Fibroblast of the aortic adventitia (primary cell): ENCODE measurements at regions not wholly inside any gene's neighbourhood (a gene's known extent, or its start where the extent isn't known, plus 50 kb on each side); places are given as distances from the start of the nearest gene placed in this dataset.

Experiments
- DNase-seq: peaks from one replicate; pipeline ENCODE4 v3.0.0-alpha.2; 2010; ENCODE audit warnings: low read depth
- H3K4me3 ChIP-seq: 2 replicates; pipeline ENCODE4 v1.5.1; 2011; ENCODE audit warnings: low read depth, mild to moderate bottlenecking, control low read depth, low read length, moderate library complexity
- TF ChIP-seq, protein P1 (sequence below): IDR thresholded peaks from 2 replicates; pipeline ENCODE4 v1.5.1; 2011; ENCODE audit warnings: mild to moderate bottlenecking, low read length, control low read depth, inconsistent platforms; ENCODE audit not compliant: insufficient read depth

DNA sequence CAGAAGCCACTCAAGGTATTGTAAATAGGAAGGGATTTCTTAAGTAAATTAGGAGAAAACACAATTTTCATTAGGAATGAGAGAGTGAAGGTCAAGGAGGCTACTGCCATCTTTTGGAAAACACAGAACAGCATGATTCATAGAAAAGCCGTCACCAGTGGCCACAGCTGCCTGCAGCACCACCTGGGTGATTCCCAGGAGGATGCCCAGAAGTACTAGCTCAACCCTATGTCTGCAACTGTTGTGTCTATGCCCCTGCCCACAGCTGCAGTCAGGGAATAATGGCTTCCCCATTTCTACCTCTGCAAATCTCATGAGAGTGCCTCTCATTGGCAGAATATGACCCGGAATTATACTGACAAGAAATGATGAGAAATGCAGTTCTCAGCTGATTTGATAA is 300.0 kb downstream of the IGSF11 start:
- H3K4me3 ChIP-seq, result no peak overlapping the region
- DNase-seq, result no peak
- TF ChIP-seq, protein P1, sequence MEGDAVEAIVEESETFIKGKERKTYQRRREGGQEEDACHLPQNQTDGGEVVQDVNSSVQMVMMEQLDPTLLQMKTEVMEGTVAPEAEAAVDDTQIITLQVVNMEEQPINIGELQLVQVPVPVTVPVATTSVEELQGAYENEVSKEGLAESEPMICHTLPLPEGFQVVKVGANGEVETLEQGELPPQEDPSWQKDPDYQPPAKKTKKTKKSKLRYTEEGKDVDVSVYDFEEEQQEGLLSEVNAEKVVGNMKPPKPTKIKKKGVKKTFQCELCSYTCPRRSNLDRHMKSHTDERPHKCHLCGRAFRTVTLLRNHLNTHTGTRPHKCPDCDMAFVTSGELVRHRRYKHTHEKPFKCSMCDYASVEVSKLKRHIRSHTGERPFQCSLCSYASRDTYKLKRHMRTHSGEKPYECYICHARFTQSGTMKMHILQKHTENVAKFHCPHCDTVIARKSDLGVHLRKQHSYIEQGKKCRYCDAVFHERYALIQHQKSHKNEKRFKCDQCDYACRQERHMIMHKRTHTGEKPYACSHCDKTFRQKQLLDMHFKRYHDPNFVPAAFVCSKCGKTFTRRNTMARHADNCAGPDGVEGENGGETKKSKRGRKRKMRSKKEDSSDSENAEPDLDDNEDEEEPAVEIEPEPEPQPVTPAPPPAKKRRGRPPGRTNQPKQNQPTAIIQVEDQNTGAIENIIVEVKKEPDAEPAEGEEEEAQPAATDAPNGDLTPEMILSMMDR, result no peak

DNA sequence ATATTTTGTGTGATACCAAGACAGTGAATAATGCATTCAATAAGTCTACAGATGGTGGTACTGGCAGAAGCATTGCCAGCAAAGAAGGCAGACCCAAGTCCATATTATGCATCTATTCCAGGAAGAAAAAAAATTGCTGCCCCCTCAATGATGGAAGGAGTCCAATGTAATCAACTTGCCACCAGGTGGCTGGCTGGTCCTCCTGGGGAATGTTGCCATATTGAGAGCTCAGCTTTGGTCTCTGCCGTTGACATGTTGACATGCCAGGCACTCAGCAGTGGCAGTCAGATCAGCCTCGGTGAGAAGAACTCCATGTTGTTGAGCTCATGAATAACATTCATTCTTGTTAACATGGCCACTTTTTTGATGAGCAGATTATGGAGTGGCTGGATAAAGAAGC is 298.5 kb downstream of the IGSF11 start:
- H3K4me3 ChIP-seq, result no peak overlapping the region
- TF ChIP-seq, protein P1, result no peak
- no peak for DNase-seq

DNA sequence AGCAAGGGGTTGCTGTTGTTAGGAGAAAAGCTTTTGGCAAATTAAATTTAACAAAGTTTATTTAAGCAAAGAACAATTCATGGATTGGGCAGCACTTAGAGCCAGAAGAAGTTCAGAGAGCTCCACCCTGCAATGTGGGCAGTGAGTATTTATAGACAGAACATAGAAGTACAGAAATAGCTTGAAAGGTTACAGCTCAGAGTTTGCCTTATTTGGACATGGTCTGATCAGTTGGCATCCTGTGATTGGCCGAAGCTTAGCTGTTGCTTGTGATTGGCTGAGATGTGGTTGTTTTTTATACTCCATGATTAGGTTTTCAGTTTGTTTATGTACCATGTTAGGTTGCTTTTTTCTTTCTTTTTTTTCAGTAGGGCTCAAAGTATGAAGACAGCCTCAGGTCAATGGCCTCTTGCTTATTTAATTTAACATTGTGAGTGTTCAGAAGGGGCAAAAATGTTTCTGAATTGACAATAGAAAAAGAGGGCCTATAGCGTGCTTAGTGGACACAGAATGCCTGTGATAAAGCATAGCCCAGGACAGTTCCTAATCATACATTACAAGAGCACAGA is 293.8 kb downstream of the IGSF11 start:
- H3K4me3 ChIP-seq, result no peak overlapping the region
- DNase-seq, result no peak
- TF ChIP-seq, protein P1, result no peak

DNA sequence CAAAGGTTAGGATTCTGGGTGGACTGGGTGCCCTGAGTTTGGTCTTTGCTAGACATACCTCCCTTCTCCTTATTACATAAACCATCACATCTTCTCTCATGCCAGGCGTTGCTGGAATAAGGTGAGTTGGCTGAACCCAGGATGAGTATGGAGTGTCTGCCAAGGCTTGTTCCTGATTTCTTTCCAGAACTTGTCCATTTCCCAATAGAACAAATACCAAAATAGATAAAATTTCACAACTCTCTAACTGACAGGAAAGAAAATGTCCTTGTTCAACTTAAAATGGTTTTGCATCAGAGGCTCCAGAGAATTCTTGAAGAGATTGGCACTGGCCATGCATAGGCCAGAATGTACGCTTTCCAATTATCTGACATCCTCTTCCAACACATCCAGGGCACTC is 291.9 kb downstream of the IGSF11 start:
- no peak overlapping the region for H3K4me3 ChIP-seq
- no peak for DNase-seq
- TF ChIP-seq, protein P1, result no peak

DNA sequence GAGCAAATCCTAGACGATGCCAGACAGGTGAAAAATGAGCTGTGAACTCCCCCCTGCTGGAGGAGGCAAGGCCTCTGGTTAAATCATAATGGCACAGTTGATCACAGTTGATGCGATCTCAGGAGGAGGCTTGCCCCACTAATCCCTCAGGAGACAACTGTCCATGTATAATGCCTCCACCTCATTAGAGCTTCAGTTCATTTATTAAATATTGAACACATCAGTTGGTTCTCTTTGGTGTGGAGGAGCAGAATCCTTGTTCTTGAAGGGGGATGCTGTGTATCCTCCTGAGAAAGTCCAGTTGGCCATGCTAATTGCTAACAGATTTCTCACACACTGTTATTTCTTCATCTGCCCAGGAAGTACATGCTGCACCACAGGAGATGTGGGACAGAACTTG is 290.5 kb downstream of the IGSF11 start:
- no peak for DNase-seq
- TF ChIP-seq, protein P1, result no peak
- no peak overlapping the region for H3K4me3 ChIP-seq

DNA sequence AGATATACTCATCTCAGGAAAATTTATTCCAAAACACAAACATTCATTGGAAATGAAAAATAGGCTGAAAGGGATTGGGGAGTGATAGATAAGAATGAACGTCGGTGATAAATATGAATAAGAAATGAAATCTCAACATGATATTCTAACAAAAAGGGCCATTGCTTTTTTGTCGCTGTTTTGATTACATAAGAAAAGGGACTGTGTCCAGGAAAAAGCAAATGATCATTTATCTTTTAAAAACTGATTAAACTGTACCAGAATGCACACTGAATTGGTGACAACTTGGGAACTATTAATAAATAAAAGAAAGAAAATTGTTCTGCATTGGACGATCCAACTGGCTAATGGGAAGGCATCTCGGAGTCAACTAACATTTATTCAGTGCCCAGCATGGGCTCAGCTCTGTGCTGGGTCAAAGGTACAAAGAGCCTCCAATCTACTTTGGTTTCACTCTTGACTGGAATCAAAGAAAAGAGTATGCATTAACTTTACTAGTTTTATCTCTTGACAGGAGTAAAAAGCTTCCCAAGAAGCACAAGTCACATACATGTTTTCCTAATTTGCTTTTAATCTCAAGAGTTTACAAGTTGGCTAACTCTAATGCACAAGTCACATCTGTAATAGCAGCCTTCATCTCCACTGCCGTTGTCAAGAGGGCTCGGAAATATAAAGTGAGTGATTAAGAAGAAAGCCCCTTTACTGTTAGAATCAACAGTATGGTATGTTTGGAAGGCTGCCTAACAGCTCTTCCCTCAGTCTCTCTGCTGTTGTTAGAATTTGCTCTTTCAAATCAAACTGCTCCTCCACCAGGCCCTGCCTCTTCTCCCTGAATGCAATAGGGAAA is 280.0 kb downstream of the IGSF11 start:
- H3K4me3 ChIP-seq, result no peak overlapping the region
- TF ChIP-seq, protein P1, result no peak
- DNase-seq, result no peak
